ENCODE measurements at regions not wholly inside any gene's neighbourhood (a gene's known extent, or its start where the extent isn't known, plus 50 kb on each side); places are given as distances from the start of the nearest gene placed in this dataset.
"Not testable (repeated sequence)": the region's sequence is repeated elsewhere in the genome, so short reads cannot be mapped to it uniquely, and the experiment has no call there.

DNA sequence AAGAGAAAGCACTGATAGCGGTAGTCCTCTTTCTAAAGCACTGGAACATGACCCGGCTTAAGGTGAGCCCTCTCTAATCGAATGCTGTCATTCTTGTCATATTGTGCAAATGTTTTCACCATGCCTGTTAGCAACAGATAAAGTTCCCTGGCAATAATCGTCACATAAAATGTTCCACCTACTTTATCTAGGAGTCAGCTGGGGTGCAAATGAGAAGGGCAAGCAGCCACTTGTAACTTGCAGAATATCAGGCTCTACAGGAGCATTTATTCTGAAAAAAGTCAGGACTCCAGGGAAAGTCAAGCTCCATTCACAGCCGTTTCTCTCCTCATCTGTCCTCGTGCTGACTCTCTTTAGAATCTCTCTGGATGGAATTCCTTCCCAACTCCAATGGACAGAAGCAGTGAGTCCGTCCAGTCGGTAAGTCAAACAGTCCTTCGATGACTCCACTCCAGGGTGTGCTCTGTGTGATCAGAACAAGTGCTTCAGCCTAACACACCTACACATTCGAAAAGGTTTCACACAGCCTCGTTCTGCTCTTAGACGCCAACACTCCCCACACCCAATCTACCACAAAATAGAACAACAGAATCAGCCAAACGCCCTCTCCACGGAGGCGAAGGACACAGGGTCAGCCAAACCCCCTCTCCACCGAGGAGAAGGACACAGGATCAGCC lies 101.7 kb upstream of the FRG1 start:
- H3K9me3 Mint-ChIP-seq (ENCODE audit: low read depth): peaks cover 25% of the 10 kb centered on the region
- H3K4me3 Mint-ChIP-seq (ENCODE audit: low read depth): no peak overlapping the region
- H3K4me1 Mint-ChIP-seq (ENCODE audit: low read depth): peaks cover 3% of the 10 kb centered on the region
- TF ChIP-seq, protein P1, sequence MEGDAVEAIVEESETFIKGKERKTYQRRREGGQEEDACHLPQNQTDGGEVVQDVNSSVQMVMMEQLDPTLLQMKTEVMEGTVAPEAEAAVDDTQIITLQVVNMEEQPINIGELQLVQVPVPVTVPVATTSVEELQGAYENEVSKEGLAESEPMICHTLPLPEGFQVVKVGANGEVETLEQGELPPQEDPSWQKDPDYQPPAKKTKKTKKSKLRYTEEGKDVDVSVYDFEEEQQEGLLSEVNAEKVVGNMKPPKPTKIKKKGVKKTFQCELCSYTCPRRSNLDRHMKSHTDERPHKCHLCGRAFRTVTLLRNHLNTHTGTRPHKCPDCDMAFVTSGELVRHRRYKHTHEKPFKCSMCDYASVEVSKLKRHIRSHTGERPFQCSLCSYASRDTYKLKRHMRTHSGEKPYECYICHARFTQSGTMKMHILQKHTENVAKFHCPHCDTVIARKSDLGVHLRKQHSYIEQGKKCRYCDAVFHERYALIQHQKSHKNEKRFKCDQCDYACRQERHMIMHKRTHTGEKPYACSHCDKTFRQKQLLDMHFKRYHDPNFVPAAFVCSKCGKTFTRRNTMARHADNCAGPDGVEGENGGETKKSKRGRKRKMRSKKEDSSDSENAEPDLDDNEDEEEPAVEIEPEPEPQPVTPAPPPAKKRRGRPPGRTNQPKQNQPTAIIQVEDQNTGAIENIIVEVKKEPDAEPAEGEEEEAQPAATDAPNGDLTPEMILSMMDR (IDR thresholded peaks at IDR 0.05; ENCODE audit: unreplicated experiment): no peak
- no peak overlapping the region for H3K27ac Mint-ChIP-seq
- no peaks in the 10 kb centered on the region for H3K36me3 Mint-ChIP-seq (ENCODE audit: insufficient read depth)
- no peaks in the 10 kb centered on the region for H3K27me3 Mint-ChIP-seq
- DNase-seq (ENCODE audit: low spot score, unreplicated experiment): no peak

DNA sequence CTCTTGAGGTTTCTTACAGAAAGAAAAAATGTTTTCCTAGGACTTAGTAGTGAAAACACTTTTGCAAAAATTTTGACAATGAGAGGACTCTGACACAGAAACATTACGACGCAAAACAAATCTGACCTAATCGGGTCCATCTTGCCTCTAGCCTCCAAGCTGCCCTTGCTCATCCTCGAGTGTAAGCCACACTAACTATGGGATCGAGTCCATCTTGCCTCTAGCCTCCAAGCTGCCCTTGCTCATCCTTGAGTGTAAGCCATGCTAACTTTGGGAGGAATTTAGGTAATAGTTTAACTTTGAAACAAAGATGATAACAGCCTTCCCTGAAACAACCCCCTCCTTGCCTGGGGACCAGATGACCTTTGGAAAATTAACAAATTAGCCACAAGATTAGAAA lies 100.3 kb upstream of the FRG1 start:
- no peak for DNase-seq (ENCODE audit: low spot score, unreplicated experiment)
- Mint-ChIP-seq H3K27me3 (no peaks in the 10 kb centered on the region), H3K9me3 (ENCODE audit: low read depth) (peaks cover 26% of the 10 kb centered on the region), H3K27ac (no peak overlapping the region), H3K4me1 (ENCODE audit: low read depth) (peaks cover 5% of the 10 kb centered on the region), H3K4me3 (ENCODE audit: low read depth) (no peak overlapping the region), H3K36me3 (ENCODE audit: insufficient read depth) (no peaks in the 10 kb centered on the region)
- TF ChIP-seq, protein P1 (IDR thresholded peaks at IDR 0.05; ENCODE audit: unreplicated experiment): no peak

DNA sequence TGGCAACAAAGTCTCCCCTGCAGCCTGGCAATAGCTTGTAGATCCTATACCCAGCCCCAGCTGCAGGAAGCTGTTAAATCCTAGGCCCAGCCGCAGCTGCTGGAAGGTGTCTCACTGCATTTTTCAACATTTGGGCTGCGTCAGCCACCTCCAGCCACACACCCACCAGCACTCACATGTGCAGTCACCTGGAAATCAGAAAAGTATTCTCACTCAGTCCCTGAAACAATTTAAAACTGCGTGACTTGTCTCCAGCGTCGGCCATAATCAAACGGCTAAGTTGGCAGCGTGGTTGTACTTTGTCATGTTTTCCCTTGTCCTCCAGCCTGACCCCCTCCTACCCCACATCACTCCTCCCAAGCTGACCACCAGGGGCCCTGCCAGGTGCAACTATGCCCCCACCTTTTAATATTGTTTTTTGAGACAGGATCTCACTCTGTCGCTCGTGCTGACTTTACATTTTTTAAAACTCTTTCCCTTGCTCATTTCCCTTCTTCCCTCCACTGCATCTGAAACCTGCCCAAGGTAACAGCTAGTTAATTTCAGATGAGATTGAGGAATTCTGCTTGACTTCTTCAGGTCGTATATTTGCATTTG lies 97.2 kb upstream of the FRG1 start:
- H3K4me1 Mint-ChIP-seq (ENCODE audit: low read depth): peaks cover 5% of the 10 kb centered on the region
- no peak overlapping the region for H3K4me3 Mint-ChIP-seq (ENCODE audit: low read depth)

DNA sequence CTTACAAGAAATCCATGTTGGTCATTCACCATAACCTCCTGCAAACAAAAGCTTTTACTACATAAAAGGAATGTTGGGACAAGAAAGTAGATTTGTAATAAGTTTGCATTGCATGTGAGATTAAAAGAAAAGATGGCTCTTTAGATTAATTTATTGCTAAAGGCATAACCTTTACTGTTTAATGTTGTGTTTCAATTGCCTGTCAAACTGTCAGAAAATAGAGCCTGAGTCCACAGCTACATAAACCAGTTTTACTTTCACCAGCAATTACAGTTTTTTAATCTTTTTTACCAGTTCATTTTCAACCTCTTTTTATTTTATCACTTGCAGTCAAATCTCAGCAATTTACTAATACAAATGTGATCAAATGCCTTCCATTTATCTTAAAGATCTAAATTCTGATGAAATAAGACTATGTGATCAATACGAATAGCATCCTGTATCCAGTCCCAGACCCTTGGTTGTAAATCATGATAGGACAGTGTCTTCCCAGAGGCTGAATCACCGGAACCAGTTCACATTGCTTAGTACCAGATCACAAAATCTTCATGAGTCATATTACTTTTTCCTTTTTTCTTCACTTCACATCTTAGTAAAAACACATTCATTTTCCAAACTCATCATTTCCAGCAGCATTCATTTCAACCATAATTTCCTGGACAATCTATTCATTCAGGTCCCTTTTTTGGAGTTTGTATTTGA lies 95.4 kb upstream of the FRG1 start:
- Mint-ChIP-seq H3K4me1 (ENCODE audit: low read depth) (peaks cover 5% of the 10 kb centered on the region), H3K27ac (no peak overlapping the region), H3K36me3 (ENCODE audit: insufficient read depth) (peaks cover 2% of the 10 kb centered on the region), H3K9me3 (ENCODE audit: low read depth) (peaks cover 30% of the 10 kb centered on the region), H3K4me3 (ENCODE audit: low read depth) (no peak overlapping the region), H3K27me3 (no peaks in the 10 kb centered on the region)
- no peak for DNase-seq (ENCODE audit: low spot score, unreplicated experiment)
- TF ChIP-seq, protein P1 (IDR thresholded peaks at IDR 0.05; ENCODE audit: unreplicated experiment): no peak

More for the DNA sequence above, 97.2 kb upstream of the FRG1 start:
- no peak overlapping the region for H3K27ac Mint-ChIP-seq
- peaks cover 30% of the 10 kb centered on the region for H3K9me3 Mint-ChIP-seq (ENCODE audit: low read depth)
- H3K27me3 Mint-ChIP-seq: no peaks in the 10 kb centered on the region
- peaks cover 2% of the 10 kb centered on the region for H3K36me3 Mint-ChIP-seq (ENCODE audit: insufficient read depth)
- TF ChIP-seq, protein P1 (IDR thresholded peaks at IDR 0.05; ENCODE audit: unreplicated experiment): no peak
- no peak for DNase-seq (ENCODE audit: low spot score, unreplicated experiment)

DNA sequence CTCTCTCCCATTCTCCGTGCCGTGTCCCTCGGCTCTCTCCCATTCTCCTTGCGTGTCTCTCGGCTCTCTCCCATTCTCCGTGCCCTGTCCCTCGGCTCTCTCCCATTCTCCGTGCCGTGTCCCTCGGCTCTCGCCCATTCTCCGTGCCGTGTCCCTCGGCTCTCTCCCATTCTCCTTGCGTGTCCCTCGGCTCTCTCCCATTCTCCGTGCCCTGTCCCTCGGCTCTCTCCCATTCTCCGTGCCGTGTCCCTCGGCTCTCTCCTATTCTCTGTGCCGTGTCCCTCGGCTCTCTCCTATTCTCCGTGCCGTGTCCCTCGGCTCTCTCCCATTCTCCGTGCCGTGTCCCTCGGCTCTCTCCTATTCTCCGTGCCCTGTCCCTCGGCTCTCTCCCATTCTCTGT lies 94.6 kb upstream of the FRG1 start:
- not testable (repeated sequence) for H3K27ac Mint-ChIP-seq; H3K4me3 Mint-ChIP-seq (ENCODE audit: low read depth); H3K4me1 Mint-ChIP-seq (ENCODE audit: low read depth); H3K27me3 Mint-ChIP-seq; H3K36me3 Mint-ChIP-seq (ENCODE audit: insufficient read depth)
- DNase-seq (ENCODE audit: low spot score, unreplicated experiment): peak; percentile 17
- peaks cover 32% of the 10 kb centered on the region for H3K9me3 Mint-ChIP-seq (ENCODE audit: low read depth)

DNA sequence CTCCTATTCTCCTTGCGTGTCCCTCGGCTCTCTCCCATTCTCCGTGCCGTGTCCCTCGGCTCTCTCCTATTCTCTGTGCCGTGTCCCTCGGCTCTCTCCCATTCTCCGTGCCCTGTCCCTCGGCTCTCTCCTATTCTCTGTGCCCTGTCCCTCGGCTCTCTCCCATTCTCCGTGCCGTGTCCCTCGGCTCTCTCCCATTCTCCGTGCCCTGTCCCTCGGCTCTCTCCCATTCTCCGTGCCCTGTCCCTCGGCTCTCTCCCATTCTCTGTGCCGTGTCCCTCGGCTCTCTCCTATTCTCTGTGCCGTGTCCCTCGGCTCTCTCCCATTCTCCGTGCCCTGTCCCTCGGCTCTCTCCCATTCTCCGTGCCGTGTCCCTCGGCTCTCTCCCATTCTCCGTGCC lies 94.1 kb upstream of the FRG1 start:
- not testable (repeated sequence) for H3K4me3 Mint-ChIP-seq (ENCODE audit: low read depth); H3K27me3 Mint-ChIP-seq; H3K4me1 Mint-ChIP-seq (ENCODE audit: low read depth); H3K36me3 Mint-ChIP-seq (ENCODE audit: insufficient read depth); H3K27ac Mint-ChIP-seq; DNase-seq (ENCODE audit: low spot score, unreplicated experiment)
- H3K9me3 Mint-ChIP-seq (ENCODE audit: low read depth): peaks cover 36% of the 10 kb centered on the region

DNA sequence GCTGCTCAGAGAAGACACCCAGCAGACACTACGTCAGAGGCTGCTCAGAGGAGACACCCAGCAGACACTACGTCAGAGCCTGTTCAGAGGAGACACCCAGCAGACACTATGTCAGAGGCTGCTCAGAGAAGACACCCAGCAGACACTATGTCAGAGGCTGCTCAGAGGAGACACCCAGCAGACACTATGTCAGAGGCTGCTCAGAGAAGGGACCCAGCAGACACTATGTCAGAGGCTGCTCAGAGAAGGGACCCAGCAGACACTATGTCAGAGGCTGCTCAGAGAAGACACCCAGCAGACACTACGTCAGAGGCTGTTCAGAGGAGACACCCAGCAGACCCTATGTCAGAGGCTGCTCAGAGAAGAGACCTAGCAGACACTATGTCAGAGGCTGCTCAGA lies 92.0 kb upstream of the FRG1 start:
- H3K4me3 Mint-ChIP-seq (ENCODE audit: low read depth); H3K27me3 Mint-ChIP-seq; H3K36me3 Mint-ChIP-seq (ENCODE audit: insufficient read depth); H3K27ac Mint-ChIP-seq; DNase-seq (ENCODE audit: low spot score, unreplicated experiment); H3K4me1 Mint-ChIP-seq (ENCODE audit: low read depth): not testable (repeated sequence)
- H3K9me3 Mint-ChIP-seq (ENCODE audit: low read depth): peaks cover 49% of the 10 kb centered on the region
